ENCODE measurements at regions not wholly inside any gene's neighbourhood (a gene's known extent, or its start where the extent isn't known, plus 50 kb on each side); places are given as distances from the start of the nearest gene placed in this dataset.

DNA sequence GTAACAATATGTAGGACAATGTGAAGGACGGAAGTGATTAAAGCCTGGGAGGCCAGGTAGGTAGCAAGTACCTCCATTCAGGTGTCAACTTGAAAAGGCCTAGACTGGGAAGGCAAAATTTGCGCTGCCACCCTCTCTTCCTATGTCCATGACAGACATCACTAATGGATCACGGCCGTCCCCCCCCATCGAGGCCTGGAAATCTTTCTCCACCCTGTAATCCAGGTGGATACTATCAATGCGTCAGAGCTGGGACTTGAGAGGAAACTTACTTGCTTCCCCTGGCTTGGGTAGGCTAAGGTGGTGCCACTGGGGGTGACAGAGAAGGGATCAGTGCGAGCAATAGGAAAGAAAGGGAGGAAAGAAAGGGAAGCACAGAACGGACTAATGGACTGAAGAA, 156.1 kb downstream of the SALL1 start:
- no peak for DNase-seq (ENCODE audit: low spot score)

DNA sequence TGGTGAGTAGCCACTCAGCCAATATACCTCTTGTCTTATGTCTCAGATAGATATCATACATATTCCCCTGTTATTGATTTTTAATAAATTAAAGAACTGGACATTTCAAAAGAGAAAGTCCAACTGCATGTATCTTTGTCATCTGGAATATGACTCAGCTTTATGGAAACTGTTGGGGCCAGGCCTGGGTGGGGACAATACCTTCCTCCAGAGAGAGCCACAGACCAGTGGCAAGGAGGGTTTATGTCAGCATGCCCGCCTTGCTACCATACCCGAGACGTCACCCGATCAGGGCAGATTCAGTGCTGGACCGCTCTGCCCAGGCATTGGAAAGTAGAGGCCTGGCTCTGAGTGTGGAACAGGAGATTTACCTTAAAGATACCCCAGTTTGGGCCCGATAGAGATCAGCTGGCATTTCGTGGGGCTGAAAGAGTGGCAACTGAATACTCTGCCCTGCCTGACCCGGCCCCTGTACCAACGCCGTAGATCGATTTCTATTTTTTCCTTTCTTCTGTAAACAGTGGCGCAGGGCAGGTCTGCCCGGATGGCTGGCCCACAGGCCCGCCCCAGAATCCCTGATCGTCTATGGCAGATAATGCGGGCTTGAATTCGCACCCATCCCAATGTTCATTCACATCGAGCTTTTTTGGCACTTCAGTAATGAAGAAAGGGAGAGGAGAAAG, 158.6 kb downstream of the SALL1 start:
- DNase-seq (ENCODE audit: low spot score): no peak

DNA sequence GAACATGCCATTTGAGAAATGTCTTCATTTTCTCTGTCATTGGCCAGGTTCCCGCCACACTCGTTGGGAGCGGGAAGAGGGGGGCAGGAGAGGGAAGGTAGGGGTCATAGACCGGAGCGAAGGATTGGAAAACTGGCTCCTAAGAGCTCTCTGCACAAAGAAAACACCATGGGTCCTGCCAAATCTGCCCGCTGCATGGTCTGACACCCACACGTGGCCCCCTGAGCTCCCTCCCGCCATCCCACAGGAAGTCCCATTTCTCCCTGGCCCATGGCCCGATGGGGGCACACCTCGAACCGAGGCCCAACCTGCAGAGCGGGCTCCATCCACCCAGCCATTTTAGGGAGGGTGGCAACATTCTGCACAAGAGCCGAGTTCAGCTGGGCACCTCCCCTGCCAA, 159.6 kb downstream of the SALL1 start:
- no peak for DNase-seq (ENCODE audit: low spot score)

DNA sequence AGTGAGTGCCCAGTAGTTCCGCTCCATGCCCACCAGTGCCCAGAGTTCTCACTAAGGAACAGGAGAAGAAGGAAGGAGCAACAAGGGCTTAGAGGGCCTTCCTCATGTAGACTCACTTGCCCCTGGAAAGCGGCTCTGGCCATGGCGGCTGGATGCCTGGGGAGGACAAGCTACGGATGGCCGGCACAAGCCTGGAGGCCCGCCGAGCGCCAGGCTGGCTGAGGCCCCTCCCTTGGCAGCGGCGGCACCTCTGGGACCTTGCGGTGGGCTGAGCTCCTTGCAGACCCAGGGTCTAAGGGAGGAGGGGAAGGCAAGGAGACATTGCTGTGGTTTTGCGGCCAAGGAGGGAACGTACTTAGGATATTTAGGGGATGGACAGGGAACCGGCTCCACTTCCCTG, 160.1 kb downstream of the SALL1 start:
- DNase-seq (ENCODE audit: low spot score): no peak

DNA sequence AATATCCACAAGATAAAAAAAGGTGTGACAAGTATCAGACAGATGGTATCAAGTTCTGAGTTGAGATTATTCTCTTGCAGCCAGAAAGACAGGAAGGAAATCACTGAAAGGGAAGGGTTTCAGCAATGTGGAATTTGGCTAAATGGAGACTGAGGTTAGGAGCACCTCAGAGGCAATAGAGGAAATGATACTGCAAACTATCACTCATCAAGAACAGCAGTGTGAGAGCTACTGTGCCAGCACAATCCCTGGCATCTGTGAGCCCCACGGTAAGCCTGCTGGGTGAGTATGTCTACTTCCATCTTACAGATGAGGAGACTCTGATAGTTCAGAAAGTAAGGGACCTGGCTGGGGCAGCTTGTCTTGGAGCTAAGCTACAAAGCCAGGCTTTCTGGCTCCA, 162.0 kb downstream of the SALL1 start:
- no peak for DNase-seq (ENCODE audit: low spot score)

DNA sequence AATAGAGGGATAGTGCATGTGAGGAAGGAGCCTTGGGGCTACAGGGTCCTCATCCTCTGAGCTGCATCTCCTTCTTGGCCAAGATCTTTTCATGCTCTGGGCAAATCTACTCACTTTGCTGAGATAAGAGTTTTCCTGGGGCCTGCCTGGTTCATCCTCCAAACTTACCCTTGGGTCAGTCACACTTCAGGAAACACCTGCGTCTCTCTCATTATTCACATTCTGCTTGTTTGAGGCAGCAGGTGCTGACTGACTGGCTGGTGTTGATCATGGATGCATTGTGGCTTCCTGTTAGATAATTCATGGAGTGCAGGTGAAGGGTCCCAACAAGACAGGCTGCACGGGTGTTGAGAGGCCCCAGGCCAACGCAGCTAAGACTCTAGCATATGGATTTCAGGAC, 162.6 kb downstream of the SALL1 start:
- no peak for DNase-seq (ENCODE audit: low spot score)

DNA sequence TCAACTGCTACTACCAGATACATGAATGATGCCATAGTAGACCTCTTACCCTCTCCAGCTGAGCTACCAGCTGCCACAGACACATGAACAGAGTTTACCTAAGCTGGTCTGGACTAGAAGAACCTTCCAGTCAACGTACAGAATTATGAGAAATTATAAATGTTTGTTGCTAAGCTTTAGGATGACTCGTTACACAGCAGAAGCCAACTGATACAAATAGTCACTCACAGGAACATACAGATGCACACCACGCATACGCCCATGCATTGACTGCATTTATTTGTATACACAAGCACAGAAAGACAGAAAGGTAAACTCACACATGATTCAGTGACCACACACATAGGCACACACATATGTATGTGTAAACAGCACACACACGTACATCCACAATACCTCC, 164.6 kb downstream of the SALL1 start:
- DNase-seq (ENCODE audit: low spot score): no peak

DNA sequence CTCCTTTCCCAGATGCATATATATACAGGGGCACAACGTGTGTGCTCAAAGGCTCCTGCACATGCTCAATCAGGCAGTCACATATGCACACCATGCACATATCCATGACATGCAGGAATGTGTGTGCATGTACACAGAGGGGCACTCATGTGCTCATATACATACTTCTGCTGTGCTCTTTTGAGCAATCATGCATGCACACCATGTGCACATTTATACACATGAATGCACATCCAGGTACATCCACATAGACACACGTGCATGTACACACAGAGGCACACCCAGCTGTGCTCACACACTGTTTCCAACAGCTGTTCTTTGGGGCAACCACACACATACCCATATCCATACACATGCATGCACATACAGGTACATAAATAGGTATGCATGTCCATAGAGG, 165.3 kb downstream of the SALL1 start:
- no peak for DNase-seq (ENCODE audit: low spot score)

DNA sequence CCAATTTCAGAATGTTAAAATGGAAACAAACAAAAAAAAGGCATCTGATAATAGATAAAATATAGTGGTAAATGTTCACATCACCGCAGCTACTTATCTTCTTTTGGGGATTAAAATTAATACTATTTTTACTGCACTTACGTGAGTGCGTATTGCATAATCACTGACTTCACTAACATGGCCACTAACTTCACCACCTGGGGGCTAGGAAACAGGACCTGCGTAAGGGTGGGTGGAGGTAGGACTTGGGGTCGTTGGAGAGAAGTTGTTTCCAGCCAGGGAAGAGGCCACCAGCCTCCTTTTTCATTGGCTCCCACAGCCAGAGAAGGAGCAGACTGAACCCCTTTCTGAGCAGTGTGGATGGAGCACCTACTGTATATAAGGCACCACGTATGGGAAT, 166.4 kb downstream of the SALL1 start:
- no peak for DNase-seq (ENCODE audit: low spot score)

DNA sequence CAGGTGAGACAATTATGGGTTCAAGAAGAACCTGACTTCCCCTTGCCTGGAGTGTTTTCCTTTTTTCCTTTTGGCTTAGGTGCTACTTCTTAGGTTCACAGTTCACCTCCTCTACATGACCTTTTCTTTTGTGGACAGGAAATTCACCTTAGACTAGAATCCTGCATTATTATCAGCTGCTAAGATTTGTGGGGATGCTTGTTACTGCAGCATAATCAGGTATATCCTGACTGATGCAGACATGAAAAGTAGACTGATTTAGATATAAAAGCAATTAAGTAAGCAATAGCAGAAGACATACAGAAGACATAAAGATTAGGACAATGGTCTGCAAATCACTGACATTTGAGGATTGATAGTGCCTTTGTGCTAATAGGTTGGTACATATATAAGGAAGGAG, 168.3 kb downstream of the SALL1 start:
- no peak for DNase-seq (ENCODE audit: low spot score)

DNA sequence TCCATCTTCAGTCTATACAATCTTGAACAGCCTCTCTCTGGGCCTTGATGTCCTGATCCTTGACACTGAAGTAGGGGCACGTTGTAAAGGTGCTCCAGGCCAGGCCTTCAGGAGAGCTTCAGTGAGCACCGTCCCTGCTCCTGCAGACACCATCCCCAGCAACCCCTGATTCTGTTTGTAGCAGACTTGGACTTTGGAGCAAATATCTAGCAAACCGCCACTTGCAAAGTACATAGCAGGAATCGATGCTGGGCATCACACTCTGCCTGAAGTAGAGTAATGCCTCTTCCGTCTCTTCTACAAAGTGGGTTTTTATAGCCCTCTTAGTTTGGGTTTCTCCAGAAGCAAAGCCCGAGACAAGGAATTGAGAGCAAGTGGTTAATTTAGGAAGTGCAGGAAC, 169.1 kb downstream of the SALL1 start:
- no peak for DNase-seq (ENCODE audit: low spot score)

DNA sequence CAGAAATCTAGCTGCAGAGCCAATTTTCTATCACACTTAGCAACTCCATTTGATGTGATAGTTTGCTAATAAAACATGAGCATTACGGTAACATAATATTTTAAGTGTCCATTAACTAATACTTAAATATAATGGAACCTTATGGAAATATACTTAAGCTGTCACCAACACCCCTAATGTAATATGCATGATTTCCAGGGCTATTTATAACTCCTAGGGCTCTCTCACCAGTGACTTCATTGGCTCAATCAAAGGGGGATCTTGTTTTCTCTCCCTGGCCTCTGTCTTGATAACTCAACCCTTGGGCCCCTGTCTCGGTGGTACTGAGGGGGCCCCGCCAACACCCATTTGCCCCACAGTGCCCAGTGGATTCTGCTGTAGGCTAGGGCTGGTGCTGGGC, 170.4 kb downstream of the SALL1 start:
- no peak for DNase-seq (ENCODE audit: low spot score)

DNA sequence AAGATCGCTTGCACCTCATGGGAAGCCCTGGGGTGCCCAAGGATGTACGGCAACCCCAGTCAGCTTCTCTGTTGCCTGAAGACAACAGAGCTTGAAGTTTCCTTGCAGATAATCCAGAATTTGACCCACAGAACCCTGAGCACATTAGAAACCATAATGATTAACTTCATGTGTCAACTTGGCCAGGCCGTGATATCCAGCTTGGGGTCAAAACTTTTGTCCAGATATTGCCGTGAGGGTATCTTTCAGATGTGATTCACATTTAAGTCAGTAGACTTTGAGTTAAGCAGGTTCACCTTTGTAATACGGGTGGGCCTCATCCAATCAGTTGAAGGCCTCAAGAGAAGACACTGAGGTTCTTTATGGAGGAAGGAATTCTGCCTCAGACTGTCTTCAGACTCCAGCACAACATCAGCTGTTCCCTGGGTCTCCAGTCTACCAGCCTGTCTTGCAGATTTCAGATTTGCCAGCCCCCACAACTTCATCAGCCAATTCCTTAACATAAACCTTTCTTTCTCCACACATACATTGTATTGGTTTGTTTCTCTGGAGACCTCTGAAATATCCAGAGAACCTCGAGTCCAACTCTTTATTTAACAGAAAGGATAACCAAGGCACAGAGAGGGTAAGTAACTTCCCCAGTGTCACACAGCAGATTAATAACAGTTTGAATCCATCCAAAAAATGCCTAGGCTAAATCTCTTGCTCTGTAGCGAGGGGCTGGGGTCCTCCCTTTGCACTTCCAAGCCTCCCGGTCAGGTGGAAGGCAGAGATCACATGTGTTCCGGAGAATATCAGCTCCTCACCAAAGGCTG, 171.1 kb downstream of the SALL1 start:
- no peak for DNase-seq (ENCODE audit: low spot score)

DNA sequence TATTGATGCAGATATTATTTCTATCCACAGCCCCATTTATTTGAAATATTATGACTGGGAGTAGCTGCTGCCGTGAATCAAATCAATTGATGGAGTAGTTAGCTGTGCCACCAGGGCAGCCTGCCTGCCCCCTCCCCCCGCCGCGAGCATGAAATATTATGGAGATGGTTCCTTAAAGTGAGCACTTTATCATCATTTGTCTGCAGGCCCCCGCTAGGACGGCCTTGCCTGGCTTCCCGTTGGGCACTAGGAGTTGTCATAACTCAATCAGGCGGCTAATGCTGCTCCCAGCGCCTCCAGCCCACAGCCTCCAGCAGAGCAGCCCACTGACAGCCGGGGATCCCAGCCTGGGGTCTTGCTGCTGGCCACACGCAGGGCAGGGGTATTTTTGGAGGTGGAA, 173.9 kb downstream of the SALL1 start:
- DNase-seq (ENCODE audit: low spot score): no peak

DNA sequence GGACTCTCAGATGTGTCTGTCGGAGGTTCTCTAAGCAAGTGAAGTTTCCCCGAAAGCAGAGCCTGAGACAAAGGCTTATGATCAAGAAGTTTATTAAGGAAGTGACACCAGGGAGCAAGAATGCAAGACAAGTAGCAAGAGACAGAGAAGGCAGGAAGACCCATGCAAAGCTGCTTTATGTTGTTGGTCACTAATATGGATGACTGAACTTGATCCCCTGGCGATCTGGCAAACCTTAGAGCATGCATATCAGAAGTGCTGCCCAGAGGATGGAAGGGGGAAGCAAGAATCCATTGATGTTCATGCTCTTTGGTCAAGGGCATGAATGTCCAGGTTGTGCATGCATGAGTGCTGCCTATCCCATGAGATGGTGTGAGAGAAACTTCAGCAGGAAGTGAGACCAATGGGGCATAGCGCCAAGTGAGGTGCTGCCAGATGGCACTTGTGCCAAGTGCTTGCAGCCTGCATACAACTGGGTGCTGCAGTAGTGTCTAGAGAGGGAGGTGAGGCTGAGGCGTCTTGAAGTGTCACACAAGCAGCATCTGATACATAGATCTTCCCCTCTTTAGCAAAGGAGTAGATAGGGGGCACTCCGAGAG, 176.5 kb downstream of the SALL1 start:
- no peak for DNase-seq (ENCODE audit: low spot score)

DNA sequence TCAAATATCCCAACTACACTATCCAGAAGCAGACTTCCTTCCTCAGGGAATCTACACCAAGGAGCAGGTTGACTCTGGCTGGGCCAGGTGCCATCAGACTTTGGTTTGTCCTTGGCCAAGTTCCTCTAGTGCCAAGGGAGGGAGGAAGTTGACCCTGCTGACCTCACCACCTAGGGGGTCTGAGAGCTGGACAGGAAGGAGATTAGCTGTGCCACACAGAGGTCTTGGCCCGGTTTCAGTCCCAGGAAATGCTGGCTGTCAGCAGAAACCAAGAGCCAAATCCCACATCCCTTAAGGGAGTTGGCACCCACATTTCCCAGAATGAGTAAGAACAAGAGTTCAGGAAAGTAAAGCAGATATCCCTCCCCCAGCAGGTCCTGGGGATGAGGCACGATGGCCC, 178.2 kb downstream of the SALL1 start:
- peak; percentile 15 for DNase-seq (ENCODE audit: low spot score)

DNA sequence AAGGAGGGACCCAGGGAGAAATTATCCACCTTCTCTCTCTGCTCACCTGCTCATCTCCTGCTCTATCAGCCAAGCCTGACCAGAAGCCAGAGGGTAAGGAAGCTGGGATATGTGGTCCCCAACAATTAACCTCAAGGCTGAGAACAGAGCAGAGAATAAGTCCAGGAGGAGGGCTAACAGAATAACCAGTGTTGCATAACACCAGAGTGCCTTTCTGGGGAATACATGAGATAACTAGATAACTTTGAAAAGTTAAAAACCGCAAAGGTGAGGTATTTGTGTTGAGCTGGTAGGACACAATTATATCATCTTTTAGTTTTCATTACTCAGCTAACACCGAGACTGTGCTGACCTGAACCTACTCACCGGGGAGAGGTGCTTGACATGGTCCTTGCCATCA, 180.8 kb downstream of the SALL1 start:
- DNase-seq (ENCODE audit: low spot score): no peak

DNA sequence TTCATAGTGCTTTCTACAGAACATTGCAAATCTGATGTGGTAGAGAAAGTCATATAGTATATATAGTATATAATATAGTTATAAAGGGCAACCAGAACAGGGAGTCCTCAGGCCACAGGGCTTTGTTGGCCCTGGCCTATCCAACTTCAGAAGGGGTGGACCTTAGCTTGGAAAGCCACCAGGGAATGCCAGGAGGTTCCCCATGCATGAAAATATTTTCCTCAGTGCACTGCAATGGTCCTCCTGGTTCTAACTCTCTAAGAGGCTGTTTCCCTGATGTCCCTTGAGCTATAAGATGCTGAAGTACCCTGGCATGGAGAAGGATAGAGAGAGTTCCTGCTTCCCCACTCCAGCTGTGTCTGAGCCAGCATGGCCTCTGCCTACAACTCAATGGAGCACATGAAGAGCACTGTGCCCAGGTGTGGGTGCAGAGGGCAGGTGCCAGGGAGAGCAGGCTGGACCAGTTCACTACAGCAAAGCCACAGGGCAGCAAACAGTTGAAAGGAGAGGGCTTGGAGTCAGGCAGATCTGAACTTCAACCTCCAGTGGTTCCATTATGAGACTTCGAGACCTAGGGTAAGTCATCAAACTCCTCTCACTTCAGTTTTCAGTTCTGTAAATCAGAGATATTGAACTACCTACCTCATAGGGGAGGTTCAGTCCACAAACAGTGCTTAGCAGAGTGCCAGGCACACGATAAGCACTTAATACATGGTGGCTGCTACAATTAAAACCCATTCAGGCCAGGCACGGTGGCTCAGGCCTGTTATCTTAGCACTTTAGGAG, 183.1 kb downstream of the SALL1 start:
- DNase-seq (ENCODE audit: low spot score): no peak

DNA sequence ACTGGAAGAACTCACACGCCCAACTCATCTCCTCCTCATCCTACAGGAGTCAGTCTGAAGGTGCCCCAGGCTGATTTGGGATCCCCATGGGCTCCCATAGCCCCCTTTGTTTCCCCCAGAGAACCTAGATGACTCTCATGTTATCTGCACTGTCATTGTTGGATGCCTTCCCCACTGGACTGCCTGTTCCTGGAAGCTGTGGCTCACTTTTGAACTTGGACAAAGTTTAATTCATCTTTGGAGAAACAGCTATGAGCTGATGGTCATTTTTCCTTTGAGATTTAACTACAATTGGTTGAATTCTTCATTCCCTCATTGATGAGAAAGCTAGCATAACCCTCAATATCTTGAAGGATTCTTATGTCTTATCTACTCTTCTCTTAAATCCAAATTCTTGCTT, 186.6 kb downstream of the SALL1 start:
- no peak for DNase-seq (ENCODE audit: low spot score)

DNA sequence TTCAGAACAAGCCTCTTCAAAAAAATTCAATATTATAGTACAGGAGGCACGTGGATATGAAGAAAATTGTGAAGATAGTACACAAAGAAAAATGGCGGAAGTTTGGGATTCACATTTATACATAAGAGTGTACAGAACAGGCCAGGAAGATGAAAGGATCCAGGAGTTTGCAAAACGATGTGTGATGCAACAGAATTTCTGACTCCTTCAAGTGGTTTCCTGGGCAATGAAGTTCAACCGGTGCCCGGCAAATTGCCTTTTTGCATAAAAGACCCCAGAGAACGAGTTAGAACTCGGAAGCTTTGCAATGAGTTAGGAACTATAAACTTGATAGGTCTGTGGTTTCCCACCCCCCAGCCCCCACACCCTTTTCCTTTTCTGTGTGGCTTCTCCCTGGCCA, 189.1 kb downstream of the SALL1 start:
- DNase-seq (ENCODE audit: low spot score): no peak

DNA sequence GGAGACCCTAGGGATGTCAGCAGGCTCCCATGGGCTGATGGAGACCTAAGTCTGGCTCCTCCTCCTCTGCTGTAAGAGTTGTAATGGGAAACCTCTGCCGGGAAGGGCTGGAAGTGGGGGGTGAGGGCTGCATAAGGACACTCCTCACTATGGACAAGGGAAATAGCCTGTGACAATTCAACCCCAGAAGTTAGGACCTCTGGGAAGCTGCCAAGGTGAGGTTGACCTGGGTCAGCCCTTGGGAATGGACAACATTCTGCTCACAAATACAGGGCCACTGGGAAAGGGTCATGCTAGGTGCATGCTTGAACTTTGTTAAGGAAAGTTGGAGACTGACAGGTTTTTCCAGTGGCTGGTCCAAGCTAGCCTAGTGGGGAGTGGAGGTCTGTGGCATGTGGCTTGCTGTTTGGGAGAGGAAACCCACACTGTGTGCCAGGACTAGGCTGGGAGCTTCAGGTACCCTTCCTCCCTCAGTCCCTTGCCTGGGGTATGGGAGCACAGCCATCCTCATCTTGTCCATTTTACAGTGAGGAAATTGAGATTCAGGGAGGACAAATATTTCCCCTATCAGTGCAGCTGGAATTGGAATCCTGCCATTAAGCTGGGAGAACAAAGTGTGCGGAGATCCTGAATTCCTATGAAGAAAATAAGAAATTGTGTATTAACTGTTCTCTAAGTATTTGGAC, 190.4 kb downstream of the SALL1 start:
- no peak for DNase-seq (ENCODE audit: low spot score)

DNA sequence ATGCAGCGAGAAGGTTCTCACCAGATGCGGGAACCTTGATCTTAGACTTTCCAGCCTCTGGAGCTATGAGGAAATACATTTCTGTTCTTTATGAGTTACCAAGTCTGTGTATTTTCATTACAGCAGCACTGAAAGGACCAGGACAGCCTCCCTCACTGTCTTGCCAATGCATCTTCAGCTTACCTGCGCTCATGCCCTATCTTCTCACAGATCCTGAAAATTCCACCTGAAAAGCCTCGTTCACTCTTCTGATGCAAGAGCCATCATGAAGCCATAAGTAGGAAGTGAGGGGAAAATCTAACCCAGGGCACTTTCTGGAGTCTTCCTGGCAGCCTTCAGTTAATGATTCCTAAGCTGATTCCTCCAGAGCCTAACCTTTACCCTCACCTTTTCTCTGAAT, 194.0 kb downstream of the SALL1 start:
- no peak for DNase-seq (ENCODE audit: low spot score)

Data from mucosa of gallbladder (tissue), 1 donor.